ENCODE measurements at regions not wholly inside any gene's neighbourhood (a gene's known extent, or its start where the extent isn't known, plus 50 kb on each side); places are given as distances from the start of the nearest gene placed in this dataset.

GRCh38 chr9:78848061-78848460 lies 551.1 kb downstream of the PSAT1 start:
- no peak overlapping the region for H3K4me3 ChIP-seq (ENCODE audit: low read depth, low read length)
- TF ChIP-seq, protein P1, sequence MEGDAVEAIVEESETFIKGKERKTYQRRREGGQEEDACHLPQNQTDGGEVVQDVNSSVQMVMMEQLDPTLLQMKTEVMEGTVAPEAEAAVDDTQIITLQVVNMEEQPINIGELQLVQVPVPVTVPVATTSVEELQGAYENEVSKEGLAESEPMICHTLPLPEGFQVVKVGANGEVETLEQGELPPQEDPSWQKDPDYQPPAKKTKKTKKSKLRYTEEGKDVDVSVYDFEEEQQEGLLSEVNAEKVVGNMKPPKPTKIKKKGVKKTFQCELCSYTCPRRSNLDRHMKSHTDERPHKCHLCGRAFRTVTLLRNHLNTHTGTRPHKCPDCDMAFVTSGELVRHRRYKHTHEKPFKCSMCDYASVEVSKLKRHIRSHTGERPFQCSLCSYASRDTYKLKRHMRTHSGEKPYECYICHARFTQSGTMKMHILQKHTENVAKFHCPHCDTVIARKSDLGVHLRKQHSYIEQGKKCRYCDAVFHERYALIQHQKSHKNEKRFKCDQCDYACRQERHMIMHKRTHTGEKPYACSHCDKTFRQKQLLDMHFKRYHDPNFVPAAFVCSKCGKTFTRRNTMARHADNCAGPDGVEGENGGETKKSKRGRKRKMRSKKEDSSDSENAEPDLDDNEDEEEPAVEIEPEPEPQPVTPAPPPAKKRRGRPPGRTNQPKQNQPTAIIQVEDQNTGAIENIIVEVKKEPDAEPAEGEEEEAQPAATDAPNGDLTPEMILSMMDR (IDR thresholded peaks at IDR 0.05; ENCODE audit: low read depth, low read length) = no peak

GRCh38 chr9:78856144-78856543 lies 559.2 kb downstream of the PSAT1 start:
- no peak overlapping the region for H3K4me3 ChIP-seq (ENCODE audit: low read depth, low read length)
- TF ChIP-seq, protein P1 (IDR thresholded peaks at IDR 0.05; ENCODE audit: low read depth, low read length) = no peak

- no peak overlapping the region for H3K4me3 ChIP-seq (ENCODE audit: low read depth, low read length)
- TF ChIP-seq, protein P1 (IDR thresholded peaks at IDR 0.05; ENCODE audit: low read depth, low read length) = no peak
Measured at GRCh38 chr9:78856781-78857180, 559.9 kb downstream of the PSAT1 start.

DNA sequence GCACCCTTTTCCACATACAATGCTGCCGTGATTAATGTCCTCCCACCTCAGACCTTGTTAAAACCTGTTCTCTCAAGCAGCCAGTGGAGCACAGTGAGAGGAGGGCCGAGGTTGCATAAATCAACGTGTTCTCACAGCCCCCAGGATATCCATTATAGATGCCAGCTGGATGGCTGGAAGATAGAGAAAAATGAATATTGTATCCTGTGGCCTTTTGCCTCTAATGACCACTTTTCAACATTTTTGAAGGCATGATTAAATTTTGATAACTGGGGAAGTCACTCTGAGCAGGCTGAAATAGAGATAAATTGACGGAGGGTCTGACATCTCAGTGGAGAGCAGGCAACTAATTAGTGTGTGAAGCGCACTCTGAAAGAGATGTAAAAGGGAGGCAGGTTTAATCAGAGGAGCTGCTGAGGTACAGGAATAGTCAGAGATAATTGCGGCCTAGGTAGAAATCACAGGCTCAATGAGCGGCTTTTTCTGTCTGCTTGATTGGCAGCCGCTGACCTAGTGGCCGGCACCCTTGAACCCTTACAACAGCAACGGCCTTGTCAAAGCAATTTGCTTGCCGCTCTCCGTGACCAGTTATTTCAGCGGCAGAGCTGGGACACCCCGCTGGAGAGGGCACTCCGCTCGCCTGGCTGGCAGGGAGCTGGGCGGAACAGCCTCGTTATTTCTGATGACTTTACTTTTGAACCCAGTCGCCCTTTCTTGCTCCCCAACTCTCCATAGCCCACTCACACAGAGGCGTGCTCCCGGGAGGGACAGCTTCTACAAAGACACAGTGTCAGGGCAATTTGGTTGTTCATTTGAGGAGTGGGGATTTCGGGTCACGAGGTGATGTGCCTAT lies 560.7 kb downstream of the PSAT1 start:
- H3K4me3 ChIP-seq (ENCODE audit: low read depth, low read length) = no peak overlapping the region
- TF ChIP-seq, protein P1 (IDR thresholded peaks at IDR 0.05; ENCODE audit: low read depth, low read length) = no peak

DNA sequence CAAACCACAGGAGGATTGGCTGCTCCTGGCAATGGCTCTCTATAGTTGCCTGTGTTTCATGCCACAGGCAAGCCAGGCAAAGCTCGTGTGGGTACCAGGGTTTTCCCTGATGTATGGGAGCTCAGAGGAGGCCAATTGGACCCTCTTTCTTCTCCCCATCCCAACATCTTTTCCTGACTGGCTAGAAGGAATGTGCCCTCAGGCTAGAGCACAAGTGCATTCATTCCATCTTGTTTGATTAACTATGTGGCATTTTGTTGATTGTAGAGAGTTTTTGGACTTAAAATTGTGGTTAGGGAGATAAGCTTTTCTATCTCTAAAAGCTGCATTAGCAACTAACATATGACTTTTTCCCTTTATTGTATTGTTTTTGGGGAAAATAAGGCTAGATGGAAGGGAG lies 561.3 kb downstream of the PSAT1 start:
- TF ChIP-seq, protein P1 (IDR thresholded peaks at IDR 0.05; ENCODE audit: low read depth, low read length) = no peak
- H3K4me3 ChIP-seq (ENCODE audit: low read depth, low read length) = no peak overlapping the region

- TF ChIP-seq, protein P1 (IDR thresholded peaks at IDR 0.05; ENCODE audit: low read depth, low read length) = no peak
- H3K4me3 ChIP-seq (ENCODE audit: low read depth, low read length) = no peak overlapping the region
Measured at GRCh38 chr9:78860801-78861475, 564.0 kb downstream of the PSAT1 start.

DNA sequence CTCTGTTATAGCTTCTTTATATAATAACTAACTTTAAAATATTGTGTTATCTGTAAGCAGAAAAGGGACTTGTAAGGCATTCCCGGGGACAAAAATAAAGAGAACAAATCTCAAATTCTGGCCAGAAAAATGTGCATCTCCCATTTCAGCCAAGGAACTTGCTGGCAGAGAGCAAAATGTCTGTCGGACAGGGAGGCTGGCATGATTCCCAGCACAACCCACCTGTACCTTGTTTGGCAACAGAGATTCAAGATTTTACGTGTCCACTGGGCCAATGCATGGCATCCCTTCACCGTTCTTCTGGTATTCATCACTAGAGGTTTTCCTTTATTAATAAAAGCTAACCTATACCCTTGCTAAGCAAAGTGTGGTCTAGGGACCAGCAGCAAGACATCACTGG lies 566.6 kb downstream of the PSAT1 start:
- TF ChIP-seq, protein P1 (IDR thresholded peaks at IDR 0.05; ENCODE audit: low read depth, low read length) = no peak

More for the DNA sequence above, 566.6 kb downstream of the PSAT1 start:
- no peak overlapping the region for H3K4me3 ChIP-seq (ENCODE audit: low read depth, low read length)
